H1 (cell line): ENCODE measurements at regions not wholly inside any gene's neighbourhood (a gene's known extent, or its start where the extent isn't known, plus 50 kb on each side); places are given as distances from the start of the nearest gene placed in this dataset.

Source experiments
- CTCF ChIA-PET: fragments of 300-600 bp; sonication (Branson Sonifier 250); formaldehyde crosslinking; loops from one replicate; lab custom pipeline; 2021; ENCODE audit not compliant: partially characterized antibody; lab: Charles Lee
- POLR2A ChIA-PET: fragments of 300-600 bp; sonication (Branson Sonifier 250); formaldehyde crosslinking; loops from one replicate; lab custom pipeline; 2021; ENCODE audit warnings: inconsistent platforms; ENCODE audit not compliant: partially characterized antibody; lab: Charles Lee
- DNase-seq, 2 experiments: peaks; one replicate each; pipeline versions ENCODE4 v3.0.0 to v3.0.0-alpha.2; 2010 to 2022; ENCODE audit warnings: low spot score in 2 of 2, low read depth in 1 of 2, mixed read lengths in 1 of 2
- FAIRE-seq: peaks from 2 replicates; lab custom pipeline; 2011; peaks lifted over from hg19 to GRCh38; lab: Jason Lieb, UNC
- H2AFZ ChIP-seq: 2 replicates; pipeline ENCODE4 v1.8.1; 2012; ENCODE audit warnings: low read length, inconsistent platforms
- H2AK5ac ChIP-seq: 2 replicates; pipeline ENCODE4 v1.6.1; 2013; ENCODE audit warnings: low read depth, low read length
- H2BK120ac ChIP-seq: replicated peaks from 2 replicates; pipeline ENCODE3; 2013; ENCODE audit warnings: low read depth, low read length, inconsistent platforms
- H2BK12ac ChIP-seq: 2 replicates; pipeline ENCODE4 v1.6.1; 2013; ENCODE audit warnings: low read depth, low read length
- H2BK15ac ChIP-seq: 2 replicates; pipeline ENCODE4 v1.6.1; 2013; ENCODE audit warnings: low read length
- H2BK20ac ChIP-seq: 2 replicates; pipeline ENCODE4 v1.6.1; 2013; ENCODE audit warnings: low read length
- H2BK5ac ChIP-seq: 2 replicates; pipeline ENCODE4 v1.6.1; 2013; ENCODE audit warnings: low read depth, low read length
- H3K14ac ChIP-seq: 2 replicates; pipeline ENCODE4 v1.6.1; 2013; ENCODE audit warnings: inconsistent platforms; ENCODE audit not compliant: insufficient read length
- H3K18ac ChIP-seq: 2 replicates; pipeline ENCODE4 v1.6.1; 2013; ENCODE audit warnings: low read length; ENCODE audit errors: extremely low read depth
- H3K23ac ChIP-seq: 2 replicates; pipeline ENCODE4 v1.6.1; 2013; ENCODE audit warnings: inconsistent platforms; ENCODE audit not compliant: insufficient read length
- H3K23me2 ChIP-seq: 2 replicates; pipeline ENCODE4 v1.6.1; 2013; ENCODE audit warnings: low read depth, low read length
- H3K27ac ChIP-seq: 2 replicates; pipeline ENCODE4 v1.6.1; 2011; ENCODE audit warnings: low read depth, low read length, inconsistent platforms
- H3K27me3 ChIP-seq, 4 experiments: replicated peaks in 1 of 4; 1 replicate in 1 of 4; 2 replicates in 3 of 4; pipeline versions ENCODE4 v1.6.1 to v1.8.1; 2011 to 2013; ENCODE audit warnings: low read length in 3 of 4, mild to moderate bottlenecking in 3 of 4, inconsistent platforms in 2 of 4, mixed read lengths in 2 of 4, moderate library complexity in 1 of 4; ENCODE audit not compliant: control insufficient read depth in 3 of 4, insufficient read depth in 3 of 4; ENCODE audit errors: extremely low read depth in 1 of 4
- H3K36me3 ChIP-seq, 4 experiments: 2 replicates each; pipeline versions ENCODE4 v1.6.1 to v1.8.1; 2011 to 2013; ENCODE audit warnings: mild to moderate bottlenecking in 4 of 4, low read length in 3 of 4, moderate library complexity in 2 of 4, control low read depth in 1 of 4, inconsistent platforms in 1 of 4; ENCODE audit not compliant: insufficient read depth in 4 of 4, control insufficient read depth in 2 of 4
- H3K4ac ChIP-seq: replicated peaks from 2 replicates; pipeline ENCODE3; 2013; ENCODE audit warnings: low read length, low read depth, mixed read lengths, inconsistent platforms; ENCODE audit not compliant: insufficient read length
- H3K4me1 ChIP-seq, 4 experiments: replicated peaks in 1 of 4; 1 replicate in 1 of 4; 2 replicates in 3 of 4; pipeline versions ENCODE4 v1.6.1 to v1.8.1; 2011 to 2013; ENCODE audit warnings: low read length in 3 of 4, inconsistent platforms in 2 of 4, mixed read lengths in 1 of 4; ENCODE audit not compliant: insufficient read depth in 4 of 4, control insufficient read depth in 3 of 4
- H3K4me2 ChIP-seq, 2 experiments: 2 replicates each; pipeline versions ENCODE4 v1.6.1 to v1.8.1; 2011 to 2013; ENCODE audit warnings: low read depth in 2 of 2, low read length in 2 of 2, control low read depth in 1 of 2, inconsistent platforms in 1 of 2, mild to moderate bottlenecking in 1 of 2; ENCODE audit not compliant: insufficient read depth in 1 of 2
- H3K4me3 ChIP-seq, 4 experiments: fragments of 200-600, 300-600 bp in 1 of 4; sonication (generic), shearing (Covaris generic), sonication (Bioruptor Twin) in 1 of 4; 2 replicates each; pipeline versions ENCODE4 v1.5.1 to v1.8.1; 2011 to 2016; ENCODE audit warnings: low read length in 4 of 4, low read depth in 3 of 4, control low read depth in 2 of 4, inconsistent platforms in 2 of 4, mild to moderate bottlenecking in 2 of 4, mixed read lengths in 1 of 4, moderate library complexity in 1 of 4; ENCODE audit not compliant: insufficient read depth in 2 of 4; ENCODE audit errors: extremely low read depth in 1 of 4
- H3K56ac ChIP-seq: replicated peaks from 2 replicates; pipeline ENCODE3; 2013; ENCODE audit warnings: low read depth, mild to moderate bottlenecking, mixed read lengths, low read length, inconsistent platforms; ENCODE audit not compliant: insufficient read length
- H3K79me1 ChIP-seq: 2 replicates; pipeline ENCODE4 v1.6.1; 2013; ENCODE audit warnings: low read depth, low read length, control low read depth
- H3K79me2 ChIP-seq, 2 experiments: 2 replicates each; pipeline versions ENCODE4 v1.6.1 to v1.8.1; 2012 to 2013; ENCODE audit warnings: low read length in 2 of 2, mild to moderate bottlenecking in 2 of 2, inconsistent platforms in 1 of 2; ENCODE audit not compliant: insufficient read depth in 2 of 2, control insufficient read depth in 1 of 2
- H3K9ac ChIP-seq, 4 experiments: replicated peaks in 1 of 4; 1 replicate in 1 of 4; 2 replicates in 3 of 4; pipeline versions ENCODE4 v1.6.1 to v1.8.1; 2011 to 2013; ENCODE audit warnings: low read depth in 3 of 4, low read length in 3 of 4, control low read depth in 2 of 4, mild to moderate bottlenecking in 2 of 4, moderate library complexity in 2 of 4, inconsistent platforms in 1 of 4; ENCODE audit errors: extremely low read depth in 1 of 4
- H3K9me3 ChIP-seq, 2 experiments: 2 replicates each; pipeline versions ENCODE4 v1.6.1 to v1.8.1; 2012 to 2013; ENCODE audit warnings: mild to moderate bottlenecking in 2 of 2, moderate library complexity in 2 of 2, control low read depth in 1 of 2, inconsistent platforms in 1 of 2, low read depth in 1 of 2, low read length in 1 of 2, mixed read lengths in 1 of 2; ENCODE audit not compliant: insufficient read depth in 2 of 2
- H4K20me1 ChIP-seq, 2 experiments: replicated peaks in 1 of 2; 2 replicates each; pipeline versions ENCODE3 to v1.8.1; 2011 to 2013; ENCODE audit warnings: inconsistent platforms in 2 of 2, low read length in 2 of 2, mild to moderate bottlenecking in 1 of 2; ENCODE audit not compliant: insufficient read depth in 2 of 2, control insufficient read depth in 1 of 2
- H4K5ac ChIP-seq: 2 replicates; pipeline ENCODE4 v1.6.1; 2013; ENCODE audit warnings: low read length, low read depth, mixed read lengths, inconsistent platforms; ENCODE audit not compliant: insufficient read length
- H4K8ac ChIP-seq: 2 replicates; pipeline ENCODE4 v1.8.0; 2013; ENCODE audit warnings: mild to moderate bottlenecking, moderate library complexity, low read length, inconsistent platforms; ENCODE audit not compliant: insufficient read depth; ENCODE audit errors: extremely low read depth
- H4K91ac ChIP-seq: replicated peaks from 2 replicates; pipeline ENCODE3; 2013; ENCODE audit warnings: low read length, mixed read lengths, inconsistent platforms; ENCODE audit not compliant: insufficient read length
- BCL11A ChIP-seq, 2 experiments: IDR thresholded peaks; one replicate each; pipeline ENCODE4 v1.6.1; 2011; ENCODE audit warnings: low read depth in 2 of 2, low read length in 2 of 2, mild to moderate bottlenecking in 2 of 2
- CBX8 ChIP-seq: fragments of 300-800, 300-1000 bp; sonication (generic); IDR thresholded peaks from 2 replicates; pipeline ENCODE4 v1.7.1; 2016; ENCODE audit warnings: low read depth, low read length, borderline replicate concordance
- EP300 ChIP-seq, 2 experiments: IDR thresholded peaks; 1 replicate in 1 of 2; 2 replicates in 1 of 2; pipeline ENCODE4 v1.6.1; 2011 to 2012; ENCODE audit warnings: low read depth in 2 of 2, low read length in 2 of 2, mild to moderate bottlenecking in 2 of 2, borderline replicate concordance in 1 of 2, inconsistent platforms in 1 of 2, moderate library complexity in 1 of 2
- HDAC2 ChIP-seq, 2 experiments: fragments of 300-600 bp in 1 of 2; sonication (generic) in 1 of 2; IDR thresholded peaks; 2 replicates each; pipeline ENCODE4 v1.6.1; 2011 to 2012; ENCODE audit warnings: low read depth in 2 of 2, low read length in 2 of 2, mild to moderate bottlenecking in 2 of 2, moderate library complexity in 2 of 2, borderline replicate concordance in 1 of 2, inconsistent platforms in 1 of 2
- KDM5A ChIP-seq: fragments of 200-600 bp; IDR thresholded peaks from 2 replicates; pipeline ENCODE4 v1.7.1; 2012; ENCODE audit warnings: mild to moderate bottlenecking, low read length, inconsistent platforms, mixed read lengths
- MAX ChIP-seq: IDR thresholded peaks from 2 replicates; pipeline ENCODE4 v1.6.1; 2012; ENCODE audit warnings: inconsistent platforms
- POLR2AphosphoS5 ChIP-seq: IDR thresholded peaks from 2 replicates; pipeline ENCODE4 v1.6.1; 2011; ENCODE audit warnings: low read depth, low read length
- POU5F1 ChIP-seq: IDR thresholded peaks from 2 replicates; pipeline ENCODE4 v1.6.1; 2011; ENCODE audit warnings: low read depth, mild to moderate bottlenecking, low read length, moderate library complexity
- TAF7 ChIP-seq: optimal IDR thresholded peaks from 2 replicates; pipeline ENCODE3; 2011; ENCODE audit warnings: low read depth, mild to moderate bottlenecking, inconsistent platforms, low read length, moderate library complexity, borderline replicate concordance
- YY1 ChIP-seq: IDR thresholded peaks from 2 replicates; pipeline ENCODE4 v1.6.1; 2011; ENCODE audit warnings: low read depth, mild to moderate bottlenecking, low read length
- WGBS, 2 experiments: shearing (Covaris generic) in 1 of 2; methylation state at CpG; one replicate each; pipeline versions ENCODE4 v1.1.6 to v1.1.7; 2013 to 2015; ENCODE audit warnings: low lambda C conversion rate in 2 of 2, mixed read lengths in 2 of 2, inconsistent platforms in 1 of 2, low coverage in 1 of 2, missing lambda C conversion rate in 1 of 2; ENCODE audit not compliant: insufficient replicate concordance in 2 of 2, insufficient coverage in 1 of 2, insufficient read length in 1 of 2; ENCODE audit errors: extremely low coverage in 1 of 2, missing lambda C conversion rate in 1 of 2; 5-methylcytosine and 5-hydroxymethylcytosine counted together
- TF ChIP-seq, protein P1 (sequence below): IDR thresholded peaks from 2 replicates; pipeline ENCODE4 v1.6.1; 2012; ENCODE audit warnings: low read length, inconsistent platforms

DNA sequence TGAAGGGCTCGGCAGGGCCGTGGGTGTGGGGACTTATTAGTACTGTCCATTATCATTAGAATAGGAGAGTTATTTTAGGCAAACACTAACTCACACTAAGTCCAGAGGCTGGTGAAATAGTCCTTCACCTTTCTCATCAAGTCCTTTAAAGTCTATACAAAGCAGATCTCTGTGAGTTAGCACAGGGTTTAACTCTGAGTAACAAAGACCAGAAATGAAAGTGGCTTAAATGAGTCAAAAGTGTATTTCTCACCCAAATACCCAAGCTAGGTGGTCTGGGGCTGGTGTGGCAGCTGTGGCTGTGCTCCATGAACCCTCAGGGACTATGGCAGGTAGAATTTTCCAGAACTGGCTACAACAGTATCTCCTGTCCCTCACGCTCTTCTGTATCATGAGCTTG lies 263.2 kb downstream of the BCOR start:
- 96% methylated on average over 3 of the region's 3 CpGs; no CpG with 5 or more reads in 1 of the 2 experiments for WGBS, 2 experiments
- H3K27me3 ChIP-seq, result no peaks in the 10 kb centered on the region
- no peak overlapping the region for H3K4ac ChIP-seq
- H2BK120ac ChIP-seq, result no peak overlapping the region
- no peak overlapping the region for H3K4me2 ChIP-seq
- no peak overlapping the region for H2AK5ac ChIP-seq
- no peak overlapping the region for H3K56ac ChIP-seq
- no peak overlapping the region for H3K23ac ChIP-seq
- FAIRE-seq, result no peak
- H3K9me3 ChIP-seq, result no peaks in the 10 kb centered on the region
- no peak for DNase-seq
- H2BK5ac ChIP-seq, result no peak overlapping the region
- no peak overlapping the region for H3K14ac ChIP-seq
- CTCF ChIA-PET, result interaction anchor here (0.8 to 1.8 kb wide), 2 partner anchors 11 to 13 kb away, joined by 3 to 5 read pairs; no protein-coding TSS in a partner anchor
- H4K5ac ChIP-seq, result no peak overlapping the region
- H3K27ac ChIP-seq, result no peak overlapping the region
- H3K23me2 ChIP-seq, result no peaks in the 10 kb centered on the region
- no peak overlapping the region for H3K18ac ChIP-seq
- H3K36me3 ChIP-seq, result no peaks in the 10 kb centered on the region; a peak in 1 of 8 replicates
- no peak overlapping the region for H4K91ac ChIP-seq
- H2AFZ ChIP-seq, result no peak overlapping the region
- H3K4me1 ChIP-seq, result no peaks in the 10 kb centered on the region; a peak in 1 of 7 replicates
- no peak overlapping the region for H2BK20ac ChIP-seq
- H3K9ac ChIP-seq, result no peak overlapping the region
- H2BK15ac ChIP-seq, result no peak overlapping the region
- H4K20me1 ChIP-seq, result no peaks in the 10 kb centered on the region
- POLR2A ChIA-PET, result no interaction called here
- no peaks in the 10 kb centered on the region for H3K79me2 ChIP-seq
- H3K4me3 ChIP-seq, result no peak overlapping the region
- no peak overlapping the region for H2BK12ac ChIP-seq
- H4K8ac ChIP-seq, result no peak overlapping the region
- H3K79me1 ChIP-seq, result no peaks in the 10 kb centered on the region
- TF ChIP-seq, protein P1, sequence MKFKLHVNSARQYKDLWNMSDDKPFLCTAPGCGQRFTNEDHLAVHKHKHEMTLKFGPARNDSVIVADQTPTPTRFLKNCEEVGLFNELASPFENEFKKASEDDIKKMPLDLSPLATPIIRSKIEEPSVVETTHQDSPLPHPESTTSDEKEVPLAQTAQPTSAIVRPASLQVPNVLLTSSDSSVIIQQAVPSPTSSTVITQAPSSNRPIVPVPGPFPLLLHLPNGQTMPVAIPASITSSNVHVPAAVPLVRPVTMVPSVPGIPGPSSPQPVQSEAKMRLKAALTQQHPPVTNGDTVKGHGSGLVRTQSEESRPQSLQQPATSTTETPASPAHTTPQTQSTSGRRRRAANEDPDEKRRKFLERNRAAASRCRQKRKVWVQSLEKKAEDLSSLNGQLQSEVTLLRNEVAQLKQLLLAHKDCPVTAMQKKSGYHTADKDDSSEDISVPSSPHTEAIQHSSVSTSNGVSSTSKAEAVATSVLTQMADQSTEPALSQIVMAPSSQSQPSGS, result no peak
- no peak for TF ChIP-seq POLR2AphosphoS5
- no peak for TF ChIP-seq MAX
- TF ChIP-seq BCL11A (IDR thresholded peaks at IDR 0.05; ENCODE audit: low read depth in 2 of 2, low read length in 2 of 2), result no peak
- no peak for TF ChIP-seq YY1
- TF ChIP-seq POU5F1, result no peak
- no peak for TF ChIP-seq TAF7
- TF ChIP-seq HDAC2 (IDR thresholded peaks at IDR 0.05; ENCODE audit: borderline replicate concordance in 1 of 2, low read depth in 2 of 2, low read length in 2 of 2), result no peak
- TF ChIP-seq CBX8, result no peak
- no peak for TF ChIP-seq EP300 (IDR thresholded peaks at IDR 0.05; ENCODE audit: borderline replicate concordance in 1 of 2, low read depth in 2 of 2, low read length in 2 of 2)
- TF ChIP-seq KDM5A, result no peak
